HG03139 (cell line): ENCODE measurements at regions not wholly inside any gene's neighbourhood (a gene's known extent, or its start where the extent isn't known, plus 50 kb on each side); places are given as distances from the start of the nearest gene placed in this dataset.

Experiments
- ATAC-seq: cut with Tn5 transposase; IDR thresholded peaks from one replicate; pipeline ENCODE4 v1.9.1; 2021; ENCODE audit not compliant: unreplicated experiment

GRCh38 chr12:29086325-29087271 lies 62.5 kb upstream of the FAR2 start:
- no peak for ATAC-seq

DNA sequence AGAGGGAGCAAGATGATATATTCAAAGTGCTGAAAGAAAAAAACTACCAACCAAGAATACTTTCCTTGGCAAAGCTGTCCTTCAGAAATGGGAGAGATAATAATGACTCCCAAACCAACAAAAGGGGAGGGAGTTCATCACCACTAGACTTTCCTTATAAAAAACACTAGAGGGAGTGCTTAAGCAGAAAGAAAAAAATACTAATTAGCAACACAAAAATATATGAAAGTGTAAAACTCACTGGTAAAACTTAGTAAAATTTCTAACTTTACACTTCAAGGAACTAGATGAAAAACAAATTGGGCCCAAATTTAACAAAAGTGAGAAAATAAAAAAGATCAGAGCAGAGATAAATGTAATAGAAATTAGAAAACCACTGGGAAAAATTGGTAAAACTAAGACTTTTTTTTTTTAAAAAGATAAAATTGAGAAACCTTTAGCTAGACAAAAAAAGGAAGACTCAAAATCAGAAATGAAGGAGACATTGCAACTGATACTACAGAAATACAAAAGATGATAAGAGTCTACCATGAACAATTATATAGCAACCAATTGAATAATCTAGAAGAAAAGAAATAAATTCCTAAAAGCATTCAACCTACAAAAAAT lies 60.4 kb upstream of the FAR2 start:
- no peak for ATAC-seq
